Sigmoid colon (tissue), 4 donors: ENCODE measurements at regions not wholly inside any gene's neighbourhood (a gene's known extent, or its start where the extent isn't known, plus 50 kb on each side); places are given as distances from the start of the nearest gene placed in this dataset.

Source experiments
- CTCF ChIP-seq, 4 experiments: fragments of 450-650 bp in 3 of 4; fragments of 200-600 bp in 1 of 4; IDR thresholded peaks; one replicate each; pipeline ENCODE4 v1.5.1; 2016 to 2019; ENCODE audit warnings: antibody characterized with exemption in 4 of 4, mild to moderate bottlenecking in 3 of 4, moderate library complexity in 2 of 4
- EP300 ChIP-seq, 4 donors: sonication (generic); formaldehyde crosslinking; IDR thresholded peaks; one replicate each; pipeline ENCODE4 v1.6.1; 2017; ENCODE audit warnings: antibody characterized with exemption in 4 of 4
- POLR2A ChIP-seq, 2 donors: fragments of 450-650 bp; IDR thresholded peaks; one replicate each; pipeline ENCODE4 v1.6.1; 2016; ENCODE audit warnings: antibody characterized with exemption in 2 of 2, mild to moderate bottlenecking in 2 of 2, moderate library complexity in 2 of 2

- no peak for TF ChIP-seq CTCF (IDR thresholded peaks at IDR 0.05)
- TF ChIP-seq POLR2A (IDR thresholded peaks at IDR 0.05) = no peak
- TF ChIP-seq EP300 (IDR thresholded peaks at IDR 0.05) = no peak
Observed at GRCh38 chr18:30748541-30748940, 294.0 kb downstream of the DSC3 start.
